ENCODE measurements at regions not wholly inside any gene's neighbourhood (a gene's known extent, or its start where the extent isn't known, plus 50 kb on each side); places are given as distances from the start of the nearest gene placed in this dataset.

- no peak for TF ChIP-seq POLR2AphosphoS5 (IDR thresholded peaks at IDR 0.05; ENCODE audit: low read depth, low read length)
- TF ChIP-seq POLR2A (IDR thresholded peaks at IDR 0.05; ENCODE audit: low read depth, low read length) = no peak
These were observed 410.1 kb upstream of the PLXNA2 start for GRCh38 chr1:208654241-208654640.

All from GM12892 (cell line).